K562 (cell line): ENCODE measurements at regions not wholly inside any gene's neighbourhood (a gene's known extent, or its start where the extent isn't known, plus 50 kb on each side); places are given as distances from the start of the nearest gene placed in this dataset.

Experiments used
- BCLAF1 ChIP-seq, 2 experiments: fragments of 450-650 bp in 1 of 2; IDR thresholded peaks; 2 replicates each; pipeline ENCODE4 v1.6.1; 2011 to 2017; ENCODE audit warnings: low read depth in 2 of 2, antibody characterized with exemption in 1 of 2, borderline replicate concordance in 1 of 2, low read length in 1 of 2, mild to moderate bottlenecking in 1 of 2, mixed read lengths in 1 of 2; ENCODE audit not compliant: control insufficient read depth in 1 of 2
- CBFA2T2 ChIP-seq: fragments of 450-650 bp; conservative IDR thresholded peaks from 2 replicates; pipeline ENCODE4 v1.6.1; 2017; ENCODE audit warnings: mild to moderate bottlenecking
- DACH1 ChIP-seq: fragments of 450-650 bp; IDR thresholded peaks from 2 replicates; pipeline ENCODE4 v1.6.1; 2018; ENCODE audit not compliant: partially characterized antibody
- HMBOX1 ChIP-seq: sonication (generic); IDR thresholded peaks from 2 replicates; pipeline ENCODE4 v1.6.1; 2016
- HMGN3 ChIP-seq: IDR thresholded peaks from 2 replicates; pipeline ENCODE4 v1.6.1; 2011; ENCODE audit warnings: borderline replicate concordance, low read depth, mild to moderate bottlenecking, mixed read lengths, low read length; ENCODE audit not compliant: insufficient read length; ENCODE audit errors: extremely low read depth
- HOXB6 ChIP-seq: fragments of 250-450 bp; sonication (Bioruptor Pico); IDR thresholded peaks from 2 replicates; pipeline ENCODE4 v1.5.1; 2022; ENCODE audit warnings: mild to moderate bottlenecking, borderline replicate concordance
- HSF4 ChIP-seq: fragments of 250-450 bp; sonication (Bioruptor Pico); IDR thresholded peaks from 2 replicates; pipeline ENCODE4 v2.1.2; 2022; ENCODE audit warnings: mild to moderate bottlenecking, moderate library complexity, borderline replicate concordance
- MBD2 ChIP-seq: sonication (generic); IDR thresholded peaks from 2 replicates; pipeline ENCODE4 v1.6.1; 2016; ENCODE audit warnings: low read depth, borderline replicate concordance
- MTA2 ChIP-seq: fragments of 450-650 bp; IDR thresholded peaks from 2 replicates; pipeline ENCODE4 v1.6.1; 2016; ENCODE audit warnings: low read depth
- NR2C2 ChIP-seq, 2 experiments: fragments of 200-800 bp in 1 of 2; sonication (Bioruptor generic) in 1 of 2; sonication (generic) in 1 of 2; formaldehyde crosslinking in 1 of 2; IDR thresholded peaks; 2 replicates each; pipeline versions ENCODE4 v1.6.1 to v1.8.0; 2016 to 2022; ENCODE audit warnings: mild to moderate bottlenecking in 1 of 2, missing compliant biosample characterization in 1 of 2, missing genetic modification characterization in 1 of 2, missing genetic modification reagents in 1 of 2
- PYGO2 ChIP-seq: fragments of 450-650 bp; IDR thresholded peaks from 2 replicates; pipeline ENCODE4 v1.6.1; 2016; ENCODE audit warnings: mild to moderate bottlenecking, missing genetic modification characterization, moderate library complexity, missing compliant biosample characterization
- WHSC1 ChIP-seq: IDR thresholded peaks from one replicate; pipeline ENCODE4 v1.6.1; 2012; ENCODE audit warnings: low read length, control low read depth, inconsistent platforms
- ZNF197 ChIP-seq: fragments of 200-800 bp; sonication (Bioruptor generic); IDR thresholded peaks from 2 replicates; pipeline ENCODE4 v1.6.1; 2016; ENCODE audit warnings: low read depth, missing genetic modification characterization, missing compliant biosample characterization
- ZNF384 ChIP-seq: IDR thresholded peaks from 2 replicates; pipeline ENCODE4 v1.6.1; 2012; ENCODE audit warnings: low read depth, low read length, improper control_type of control experiment
- ZNF408 ChIP-seq: fragments of 250-450 bp; sonication (Bioruptor Pico); IDR thresholded peaks from 2 replicates; pipeline ENCODE4 v1.4.0; 2020; ENCODE audit warnings: low read depth, mild to moderate bottlenecking, moderate library complexity
- TF ChIP-seq, protein P1 (sequence below), 2 experiments: fragments of 150-350 bp in 1 of 2; IDR thresholded peaks; 2 replicates each; pipeline ENCODE4 v1.6.1; 2012 to 2016; ENCODE audit warnings: low read depth in 2 of 2, low read length in 2 of 2, mild to moderate bottlenecking in 1 of 2, moderate library complexity in 1 of 2

- TF ChIP-seq ZNF197: no peak
- no peak for TF ChIP-seq WHSC1
- TF ChIP-seq ZNF384: no peak
- no peak for TF ChIP-seq MTA2
- no peak for TF ChIP-seq CBFA2T2
- no peak for TF ChIP-seq HOXB6 (CRISPR knock-in tag)
- TF ChIP-seq PYGO2 (tag): no peak
- no peak for TF ChIP-seq BCLAF1 (IDR thresholded peaks at IDR 0.05; ENCODE audit: borderline replicate concordance in 1 of 2, control insufficient read depth in 1 of 2, low read depth in 2 of 2, low read length in 1 of 2)
- TF ChIP-seq, protein P1, sequence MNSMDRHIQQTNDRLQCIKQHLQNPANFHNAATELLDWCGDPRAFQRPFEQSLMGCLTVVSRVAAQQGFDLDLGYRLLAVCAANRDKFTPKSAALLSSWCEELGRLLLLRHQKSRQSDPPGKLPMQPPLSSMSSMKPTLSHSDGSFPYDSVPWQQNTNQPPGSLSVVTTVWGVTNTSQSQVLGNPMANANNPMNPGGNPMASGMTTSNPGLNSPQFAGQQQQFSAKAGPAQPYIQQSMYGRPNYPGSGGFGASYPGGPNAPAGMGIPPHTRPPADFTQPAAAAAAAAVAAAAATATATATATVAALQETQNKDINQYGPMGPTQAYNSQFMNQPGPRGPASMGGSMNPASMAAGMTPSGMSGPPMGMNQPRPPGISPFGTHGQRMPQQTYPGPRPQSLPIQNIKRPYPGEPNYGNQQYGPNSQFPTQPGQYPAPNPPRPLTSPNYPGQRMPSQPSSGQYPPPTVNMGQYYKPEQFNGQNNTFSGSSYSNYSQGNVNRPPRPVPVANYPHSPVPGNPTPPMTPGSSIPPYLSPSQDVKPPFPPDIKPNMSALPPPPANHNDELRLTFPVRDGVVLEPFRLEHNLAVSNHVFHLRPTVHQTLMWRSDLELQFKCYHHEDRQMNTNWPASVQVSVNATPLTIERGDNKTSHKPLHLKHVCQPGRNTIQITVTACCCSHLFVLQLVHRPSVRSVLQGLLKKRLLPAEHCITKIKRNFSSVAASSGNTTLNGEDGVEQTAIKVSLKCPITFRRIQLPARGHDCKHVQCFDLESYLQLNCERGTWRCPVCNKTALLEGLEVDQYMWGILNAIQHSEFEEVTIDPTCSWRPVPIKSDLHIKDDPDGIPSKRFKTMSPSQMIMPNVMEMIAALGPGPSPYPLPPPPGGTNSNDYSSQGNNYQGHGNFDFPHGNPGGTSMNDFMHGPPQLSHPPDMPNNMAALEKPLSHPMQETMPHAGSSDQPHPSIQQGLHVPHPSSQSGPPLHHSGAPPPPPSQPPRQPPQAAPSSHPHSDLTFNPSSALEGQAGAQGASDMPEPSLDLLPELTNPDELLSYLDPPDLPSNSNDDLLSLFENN (IDR thresholded peaks at IDR 0.05; ENCODE audit: low read depth in 2 of 2, low read length in 2 of 2): no peak
- TF ChIP-seq HMBOX1: no peak
- TF ChIP-seq ZNF408 (CRISPR knock-in tag): no peak
- TF ChIP-seq NR2C2 (CRISPR knock-in tag; IDR thresholded peaks at IDR 0.05): no peak
- TF ChIP-seq NR2C2 (tag; IDR thresholded peaks at IDR 0.05): no peak
- TF ChIP-seq HMGN3: peak; percentile 38
- no peak for TF ChIP-seq DACH1
- TF ChIP-seq MBD2: no peak
- TF ChIP-seq HSF4 (CRISPR knock-in tag): no peak
Measured at GRCh38 chr1:47507881-47508701, 70.2 kb downstream of the FOXD2 start (continued).
